GM18508 (cell line): ENCODE measurements at regions not wholly inside any gene's neighbourhood (a gene's known extent, or its start where the extent isn't known, plus 50 kb on each side); places are given as distances from the start of the nearest gene placed in this dataset.
"Not testable (repeated sequence)": the region's sequence is repeated elsewhere in the genome, so short reads cannot be mapped to it uniquely, and the experiment has no call there.

ENCODE experiments used
- ATAC-seq: cut with Tn5 transposase; IDR thresholded peaks from one replicate; pipeline ENCODE4 v1.9.1; 2021; ENCODE audit warnings: moderate number of reproducible peaks; ENCODE audit not compliant: insufficient read depth, unreplicated experiment

GRCh38 chr6:134424165-134424797, 106.4 kb upstream of the SGK1 start:
- ATAC-seq, result no peak

- ATAC-seq, result no peak
These were observed 104.7 kb upstream of the SGK1 start for GRCh38 chr6:134422426-134423231.

DNA sequence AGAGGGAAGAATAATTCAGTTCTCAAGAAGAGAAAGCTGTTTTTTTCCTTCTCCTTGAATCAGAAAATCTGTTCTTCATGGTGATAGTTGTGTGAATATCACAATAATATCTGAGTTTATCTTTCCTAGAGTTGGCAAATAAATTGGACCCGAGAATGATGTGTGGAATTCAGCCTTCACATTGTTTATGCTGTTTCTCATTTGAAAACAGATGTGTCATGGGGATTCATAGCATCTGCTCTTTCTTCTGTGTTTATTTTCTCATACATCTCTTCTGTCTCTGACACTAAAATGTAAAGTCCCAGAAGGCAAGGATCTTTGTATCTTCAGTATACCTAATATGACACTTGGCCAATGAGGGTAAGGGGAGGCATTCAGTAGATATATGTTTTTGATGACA, 103.6 kb upstream of the SGK1 start:
- no peak for ATAC-seq

- no peak for ATAC-seq
These were observed 102.8 kb upstream of the SGK1 start for GRCh38 chr6:134420614-134421181.

DNA sequence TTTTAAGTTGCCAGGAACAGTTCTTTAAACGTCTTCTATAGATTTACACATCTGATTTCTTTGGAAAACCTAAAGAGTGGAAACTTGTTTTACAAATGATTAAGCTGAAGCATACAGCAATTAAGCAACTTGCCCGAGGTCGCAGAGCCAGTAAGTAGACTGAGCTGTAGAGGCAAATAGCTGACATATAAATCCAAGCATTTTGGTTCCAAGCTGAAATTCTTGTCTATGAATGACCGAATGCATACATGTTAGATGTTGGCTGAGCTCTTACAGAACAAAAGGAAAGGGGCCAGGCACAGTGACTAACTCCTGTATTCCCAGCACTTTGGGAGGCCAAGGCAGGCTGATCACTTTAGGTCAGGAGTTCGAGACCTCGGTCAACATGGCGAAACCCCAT, 101.8 kb upstream of the SGK1 start:
- ATAC-seq, result no peak

GRCh38 chr6:134416418-134417154, 98.7 kb upstream of the SGK1 start:
- no peak for ATAC-seq

- no peak for ATAC-seq
These were observed 97.7 kb upstream of the SGK1 start for GRCh38 chr6:134415656-134416055.

- ATAC-seq, result no peak
These were observed 97.3 kb upstream of the SGK1 start for GRCh38 chr6:134415194-134415593.

DNA sequence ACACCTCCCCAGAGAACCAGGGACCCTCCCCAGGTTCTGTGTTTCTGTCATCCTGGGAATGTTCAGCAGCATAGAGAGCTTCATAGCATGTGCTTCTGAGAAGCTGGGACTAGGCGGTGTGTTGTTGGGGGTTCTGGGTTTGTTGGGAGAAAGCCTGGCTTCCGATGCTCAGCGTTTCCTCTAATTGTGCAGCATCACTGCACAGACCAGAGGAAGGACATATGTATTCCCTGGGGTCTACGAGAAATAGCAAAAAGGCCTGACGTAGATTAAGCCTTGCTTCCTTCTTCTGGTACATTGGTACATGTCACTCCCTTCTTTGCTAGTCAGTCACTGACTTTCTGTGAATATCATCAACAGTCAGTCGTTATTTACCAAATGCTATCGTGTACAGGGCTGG, 96.9 kb upstream of the SGK1 start:
- ATAC-seq, result no peak

DNA sequence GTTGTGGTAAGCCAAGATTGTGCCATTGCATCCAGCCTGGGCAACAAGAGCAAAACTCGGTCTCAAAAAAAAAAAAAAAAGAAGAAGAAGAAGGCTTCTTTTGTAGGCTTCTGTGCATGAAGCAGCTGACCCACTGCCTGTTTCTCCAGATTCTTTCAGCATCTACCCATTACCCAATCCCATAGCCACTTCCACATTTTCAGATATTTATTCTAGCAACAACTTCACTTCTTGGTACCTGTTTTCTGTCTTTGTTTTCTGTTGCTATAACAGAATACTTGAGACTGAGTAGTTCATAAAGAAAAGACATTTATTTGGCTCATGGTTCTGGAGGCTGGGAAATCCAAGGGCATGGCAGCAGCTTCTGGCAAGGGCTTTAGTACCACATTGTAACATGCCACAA, 95.3 kb upstream of the SGK1 start:
- ATAC-seq, result no peak

DNA sequence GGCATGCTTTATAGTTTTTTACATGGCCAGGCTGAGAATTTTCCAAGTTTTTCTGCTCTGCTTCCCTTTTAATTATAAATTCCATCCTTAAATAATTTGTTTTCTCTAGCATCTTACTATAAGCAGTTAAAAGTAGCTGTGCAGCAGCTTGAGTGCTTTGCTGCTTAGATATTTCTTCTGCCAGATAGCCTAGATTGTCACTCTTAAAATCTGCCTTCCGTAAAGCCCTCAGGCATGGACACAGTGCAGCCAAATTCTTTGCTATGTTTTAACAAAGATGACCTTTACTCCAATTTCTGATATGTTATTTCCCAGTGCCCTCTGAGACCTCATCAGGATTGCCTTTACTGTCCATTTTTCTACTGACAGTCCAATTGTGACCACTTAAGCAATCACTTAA, 92.6 kb upstream of the SGK1 start:
- no peak for ATAC-seq

DNA sequence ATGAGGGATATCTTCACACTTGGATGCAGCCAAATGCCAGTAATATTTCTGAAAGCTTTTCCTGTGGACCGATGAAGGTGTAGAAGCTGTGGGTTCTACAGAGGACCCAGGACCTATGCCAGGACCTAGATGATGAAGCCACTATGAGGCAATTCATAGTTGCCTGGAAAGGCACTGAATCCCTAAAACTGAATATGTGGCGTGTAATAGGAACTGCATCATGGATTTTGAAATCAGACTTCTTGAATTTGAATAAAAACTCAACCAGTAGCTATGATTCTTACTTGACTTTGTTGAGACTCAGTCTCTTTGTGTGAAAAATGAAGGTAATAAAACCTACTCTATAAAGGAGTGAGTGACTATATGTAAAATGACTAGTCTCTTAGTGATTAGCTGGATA, 89.9 kb upstream of the SGK1 start:
- ATAC-seq, result no peak

DNA sequence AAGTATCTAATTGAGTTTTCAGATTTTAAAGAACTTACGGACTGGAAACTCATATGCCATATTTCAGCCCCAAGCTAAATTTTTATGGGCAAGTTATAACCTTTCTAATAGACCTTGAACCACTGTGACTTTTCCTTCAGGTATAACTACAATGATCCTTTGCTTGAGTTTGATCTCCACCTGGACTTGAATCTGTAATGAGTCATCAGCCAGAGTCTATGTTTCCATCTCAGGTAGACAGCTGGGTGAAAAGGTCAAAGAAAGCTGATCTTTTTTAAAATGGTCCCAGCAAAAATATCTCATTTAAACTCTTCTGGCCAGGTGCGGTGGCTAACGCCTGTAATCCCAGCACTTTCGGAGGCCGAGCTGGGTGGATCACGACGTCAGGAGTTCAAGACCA, 88.4 kb upstream of the SGK1 start:
- ATAC-seq, result no peak

- ATAC-seq, result no peak
These were observed 87.6 kb upstream of the SGK1 start for GRCh38 chr6:134405386-134406087.

- ATAC-seq, result not testable (repeated sequence)
These were observed 85.4 kb upstream of the SGK1 start for GRCh38 chr6:134403312-134403711.

- ATAC-seq, result no peak
These were observed 84.6 kb upstream of the SGK1 start for GRCh38 chr6:134402372-134402984.

DNA sequence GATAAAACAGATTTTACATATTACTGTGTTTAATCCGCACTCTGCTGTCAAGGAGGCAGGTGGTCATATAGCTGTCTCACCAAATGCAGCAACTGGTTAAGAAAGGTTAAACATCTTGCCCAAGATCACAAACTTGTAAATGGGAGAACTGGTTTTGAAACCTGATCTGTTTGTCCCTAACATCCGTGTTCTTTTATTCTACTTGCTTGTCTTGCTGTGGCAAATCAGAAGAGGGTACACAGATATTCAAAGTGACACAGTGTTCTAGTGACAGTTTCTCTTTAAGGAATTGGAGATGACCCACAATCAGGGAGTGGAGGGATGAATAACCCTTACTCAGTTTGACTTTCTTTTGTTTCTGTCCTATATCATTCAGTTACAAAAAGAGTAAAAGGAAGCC, 83.0 kb upstream of the SGK1 start:
- no peak for ATAC-seq

GRCh38 chr6:134398453-134398852, 80.5 kb upstream of the SGK1 start:
- ATAC-seq, result peak; percentile 57

DNA sequence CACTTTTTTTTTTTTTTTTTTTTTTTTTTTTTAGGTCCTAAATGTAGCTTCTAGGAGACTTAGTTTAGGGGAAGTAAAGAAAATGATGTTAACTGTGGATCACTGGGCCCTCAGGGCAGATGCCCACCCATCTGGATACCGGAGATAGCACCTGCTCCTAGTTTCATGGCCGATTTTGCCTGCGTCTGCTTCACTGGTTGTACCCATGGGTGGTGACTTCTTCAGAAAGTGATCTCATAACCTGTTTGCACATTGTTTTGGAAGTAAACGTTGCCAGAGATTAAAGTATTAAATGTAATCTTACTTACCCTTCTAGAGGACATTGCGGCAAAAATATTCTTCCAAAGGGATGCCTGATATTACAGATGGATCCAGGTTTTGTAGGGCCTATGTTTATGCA, 79.8 kb upstream of the SGK1 start:
- no peak for ATAC-seq

DNA sequence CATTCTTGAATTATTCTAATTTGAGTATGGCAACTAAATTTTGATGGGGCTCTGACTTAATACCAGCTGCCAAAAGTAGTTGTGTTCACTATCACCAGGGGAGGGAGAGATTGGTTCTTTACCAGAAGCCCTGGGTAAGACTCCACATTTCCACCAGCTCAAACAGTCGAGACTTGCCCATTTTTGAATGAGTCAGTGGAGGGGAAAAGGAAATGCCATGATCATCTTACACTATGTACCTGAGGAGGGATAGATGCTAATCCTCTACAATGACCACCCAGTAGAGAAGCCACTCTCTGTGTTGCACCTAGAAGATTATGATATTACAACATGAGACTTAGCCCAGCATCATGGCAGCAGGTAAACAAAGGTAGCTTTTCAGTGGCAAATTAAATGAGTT, 77.0 kb upstream of the SGK1 start:
- no peak for ATAC-seq
